Spleen (tissue), 11 donors: ENCODE measurements at regions not wholly inside any gene's neighbourhood (a gene's known extent, or its start where the extent isn't known, plus 50 kb on each side); places are given as distances from the start of the nearest gene placed in this dataset.

Source experiments
- DNase-seq: peaks from one replicate; pipeline ENCODE4 v3.0.0-alpha.2; 2020
- H3K27ac ChIP-seq, 8 donors: fragments of 200-600 bp; sonication (generic) in 7 of 8; 1 replicate in 4 of 8; 2 replicates in 4 of 8; pipeline versions ENCODE4 v1.5.0 to v1.8.0; 2016 to 2021; ENCODE audit warnings: inconsistent platforms in 4 of 8, mild to moderate bottlenecking in 4 of 8, moderate library complexity in 1 of 8
- H3K27me3 ChIP-seq, 7 donors: fragments of 200-600 bp; sonication (generic) in 6 of 7; replicated peaks in 1 of 7; 1 replicate in 4 of 7; 2 replicates in 3 of 7; pipeline versions ENCODE4 v1.5.0 to v1.8.0; 2016 to 2021; ENCODE audit warnings: inconsistent platforms in 3 of 7, mild to moderate bottlenecking in 1 of 7
- H3K36me3 ChIP-seq, 6 donors: fragments of 200-600 bp; sonication (generic) in 5 of 6; 1 replicate in 4 of 6; 2 replicates in 2 of 6; pipeline versions ENCODE4 v1.5.0 to v1.8.0; 2016 to 2021; ENCODE audit warnings: inconsistent platforms in 2 of 6
- H3K4me1 ChIP-seq, 6 donors: fragments of 200-600 bp; sonication (generic) in 5 of 6; 1 replicate in 3 of 6; 2 replicates in 3 of 6; pipeline versions ENCODE4 v1.5.0 to v1.8.0; 2016 to 2021; ENCODE audit warnings: inconsistent platforms in 3 of 6
- H3K4me3 ChIP-seq, 8 donors: fragments of 200-600 bp; sonication (generic) in 7 of 8; 1 replicate in 4 of 8; 2 replicates in 4 of 8; pipeline versions ENCODE4 v1.5.0 to v1.8.0; 2016 to 2021; ENCODE audit warnings: inconsistent platforms in 4 of 8, mild to moderate bottlenecking in 4 of 8, moderate library complexity in 2 of 8
- H3K9me3 ChIP-seq, 8 donors: fragments of 200-600 bp; sonication (generic) in 7 of 8; 1 replicate in 4 of 8; 2 replicates in 4 of 8; pipeline versions ENCODE4 v1.5.0 to v1.8.0; 2016 to 2021; ENCODE audit warnings: inconsistent platforms in 4 of 8
- POLR2A ChIP-seq, 3 donors: fragments of 450-650 bp; IDR thresholded peaks; one replicate each; pipeline ENCODE4 v1.5.1; 2017; ENCODE audit warnings: antibody characterized with exemption in 3 of 3, mild to moderate bottlenecking in 1 of 3
- POLR2AphosphoS5 ChIP-seq, 3 donors: sonication (generic); formaldehyde crosslinking; IDR thresholded peaks; one replicate each; pipeline ENCODE4 v1.5.1; 2017; ENCODE audit warnings: antibody characterized with exemption in 3 of 3
- WGBS, 5 donors: extraction: QIAGEN DNeasy Blood & Tissue Kit in 3 of 5; methylation state at CpG; one replicate each; pipeline versions ENCODE4 v1.1.5 to v1.1.7; 2013 to 2018; 5-methylcytosine and 5-hydroxymethylcytosine counted together
- intact Hi-C: fragments of 100-400 bp; cut with DNase I; formaldehyde crosslinking; loops from one replicate; pipeline ENCODE4 v1.15.0; 2023; ENCODE audit warnings: low total_unique reads
- TF ChIP-seq, protein P1 (sequence below), 11 experiments: fragments of 200-600 bp in 7 of 11; fragments of 450-650 bp in 4 of 11; sonication (generic) in 4 of 11; IDR thresholded peaks in 8 of 11; conservative IDR thresholded peaks in 3 of 11; 1 replicate in 7 of 11; 2 replicates in 4 of 11; pipeline versions ENCODE4 v1.4.0 to v1.8.0; 2016 to 2021; ENCODE audit warnings: antibody characterized with exemption in 11 of 11, inconsistent platforms in 4 of 11, mild to moderate bottlenecking in 1 of 11
- donor health status: healthy with polysubstance abuse.
- donor health status: DM: no; HTN: no; CAD: no; lungs with moderate emphysema.
- donor health status: DM: no; HTN: no; CAD: no.
- donor health status: Bipolar disorder and iron deficiency.
- donor health status: healthy.
- donor health status: DM: no; HTN: no; CAD: no.
- donor health status: DM: yes; HTN: yes; CAD: no.

DNA sequence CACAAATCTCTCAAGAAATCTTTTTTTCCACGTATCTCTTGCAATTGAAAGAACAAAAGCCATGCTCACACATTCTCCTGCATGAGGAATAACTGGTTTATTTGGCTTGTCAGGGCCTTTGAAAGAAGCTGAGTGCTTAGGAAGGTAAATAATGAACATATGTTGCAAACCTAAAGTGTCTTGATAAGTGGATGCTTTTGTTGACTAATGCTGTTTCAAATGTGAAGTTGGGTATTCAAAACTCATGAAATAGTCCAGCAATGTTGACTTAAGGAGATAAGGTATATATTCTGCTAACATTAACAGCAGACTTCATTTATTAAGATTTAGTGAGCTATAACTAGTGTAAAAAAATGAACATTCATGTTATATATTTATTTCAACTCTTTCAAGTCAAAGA lies 1792.7 kb upstream of the MIR17HG start:
- Histone ChIP-seq H3K4me1 (no peaks in the 10 kb centered on the region), H3K4me3 (no peak overlapping the region), H3K36me3 (no peaks in the 10 kb centered on the region), H3K27me3 (no peaks in the 10 kb centered on the region), H3K27ac (no peak overlapping the region), H3K9me3 (peaks cover 0 to 10% (median 4%) of the 10 kb centered on the region in 8 donors)
- intact Hi-C loops, result no loop called here
- 52 to 75% (median 62%) methylated on average over 1 of the region's 1 CpG for WGBS, 5 donors
- no peak for TF ChIP-seq POLR2A (IDR thresholded peaks at IDR 0.05)
- TF ChIP-seq POLR2AphosphoS5 (IDR thresholded peaks at IDR 0.05), result no peak
- TF ChIP-seq, protein P1, sequence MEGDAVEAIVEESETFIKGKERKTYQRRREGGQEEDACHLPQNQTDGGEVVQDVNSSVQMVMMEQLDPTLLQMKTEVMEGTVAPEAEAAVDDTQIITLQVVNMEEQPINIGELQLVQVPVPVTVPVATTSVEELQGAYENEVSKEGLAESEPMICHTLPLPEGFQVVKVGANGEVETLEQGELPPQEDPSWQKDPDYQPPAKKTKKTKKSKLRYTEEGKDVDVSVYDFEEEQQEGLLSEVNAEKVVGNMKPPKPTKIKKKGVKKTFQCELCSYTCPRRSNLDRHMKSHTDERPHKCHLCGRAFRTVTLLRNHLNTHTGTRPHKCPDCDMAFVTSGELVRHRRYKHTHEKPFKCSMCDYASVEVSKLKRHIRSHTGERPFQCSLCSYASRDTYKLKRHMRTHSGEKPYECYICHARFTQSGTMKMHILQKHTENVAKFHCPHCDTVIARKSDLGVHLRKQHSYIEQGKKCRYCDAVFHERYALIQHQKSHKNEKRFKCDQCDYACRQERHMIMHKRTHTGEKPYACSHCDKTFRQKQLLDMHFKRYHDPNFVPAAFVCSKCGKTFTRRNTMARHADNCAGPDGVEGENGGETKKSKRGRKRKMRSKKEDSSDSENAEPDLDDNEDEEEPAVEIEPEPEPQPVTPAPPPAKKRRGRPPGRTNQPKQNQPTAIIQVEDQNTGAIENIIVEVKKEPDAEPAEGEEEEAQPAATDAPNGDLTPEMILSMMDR (IDR thresholded peaks at IDR 0.05 in 8 of 11, conservative IDR thresholded peaks at IDR 0.05 in 3 of 11), result no peak
- no peak for DNase-seq

DNA sequence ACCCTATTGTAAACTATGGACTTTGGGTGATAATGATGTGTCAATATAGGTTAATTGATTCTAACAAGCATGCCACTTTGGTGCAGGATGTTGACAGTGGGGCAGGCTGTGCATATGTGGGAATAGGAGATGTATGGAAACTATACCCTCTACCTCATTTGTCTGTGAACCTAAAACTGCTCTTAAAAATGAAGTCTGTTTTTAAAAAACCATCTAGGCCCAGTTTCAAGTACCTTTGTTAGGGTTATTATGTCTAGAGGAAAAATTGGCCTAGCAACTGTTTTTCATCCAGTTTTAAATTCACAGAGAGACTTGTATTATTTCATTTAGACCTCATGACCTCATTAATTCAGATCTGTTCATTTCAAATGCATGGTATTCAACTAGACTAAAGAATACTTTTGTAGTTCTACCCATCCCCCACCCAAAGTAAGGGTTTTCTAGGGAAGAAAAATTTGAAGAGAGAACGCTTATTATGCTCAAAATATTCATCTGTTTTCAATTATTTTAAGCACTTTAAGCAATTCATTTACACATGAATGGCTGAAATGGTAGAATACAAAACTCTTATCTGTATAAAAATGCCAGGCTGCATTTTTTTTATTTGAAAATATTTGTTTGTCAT lies 1781.9 kb upstream of the MIR17HG start:
- intact Hi-C loops, result no loop called here
- no peaks in the 10 kb centered on the region for H3K4me1 ChIP-seq
- no peaks in the 10 kb centered on the region for H3K27me3 ChIP-seq
- no peak for DNase-seq
- no peaks in the 10 kb centered on the region for H3K36me3 ChIP-seq
- no peak overlapping the region for H3K4me3 ChIP-seq
- TF ChIP-seq POLR2A (IDR thresholded peaks at IDR 0.05) (no peak), POLR2AphosphoS5 (IDR thresholded peaks at IDR 0.05) (no peak)
- TF ChIP-seq, protein P1 (IDR thresholded peaks at IDR 0.05 in 8 of 11, conservative IDR thresholded peaks at IDR 0.05 in 3 of 11), result no peak
- 66 to 84% (median 72%) methylated on average over 1 of the region's 1 CpG for whole genome bisulfite sequencing, 5 donors
- peaks cover 0 to 4% (median 0%) of the 10 kb centered on the region in 8 donors for H3K9me3 ChIP-seq
- H3K27ac ChIP-seq, result no peak overlapping the region

DNA sequence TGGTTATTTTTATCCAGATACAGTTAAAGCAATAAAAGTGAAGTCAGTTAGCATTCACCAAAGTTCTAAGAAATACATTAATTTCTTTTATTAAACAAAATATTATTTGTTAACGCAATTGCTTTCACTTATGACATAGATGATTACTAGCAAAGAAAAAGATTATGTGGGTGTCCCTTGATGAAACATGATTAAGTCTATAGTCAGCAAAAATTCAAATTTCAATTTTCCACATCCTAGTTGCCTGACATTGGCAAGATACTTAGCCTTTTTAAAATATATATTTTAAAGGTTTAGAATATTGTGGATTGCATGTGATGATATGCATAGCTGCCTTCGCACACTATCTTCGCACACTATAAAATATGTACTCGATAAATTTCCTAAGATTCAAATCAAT lies 1780.5 kb upstream of the MIR17HG start:
- intact Hi-C loops, result no loop called here
- H3K9me3 ChIP-seq, result peaks cover 0 to 14% (median 2%) of the 10 kb centered on the region in 8 donors

DNA sequence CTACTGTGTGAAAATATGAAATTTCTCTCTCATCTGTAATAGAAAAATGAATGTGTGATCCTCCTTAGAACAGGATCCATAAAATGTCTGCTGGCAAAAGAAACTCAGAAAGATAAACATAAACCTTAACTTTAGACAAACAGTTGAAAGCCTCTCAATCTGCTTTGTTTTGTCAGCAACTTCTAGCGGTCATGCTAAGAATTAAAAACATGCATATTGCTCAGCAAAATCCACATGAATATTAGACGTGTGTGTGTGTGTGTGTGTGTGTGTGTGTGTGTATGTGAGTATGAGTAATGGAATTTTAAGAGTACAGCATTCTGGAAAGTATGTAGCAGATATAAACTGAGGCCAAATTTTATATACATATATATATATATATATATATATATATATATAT lies 1779.2 kb upstream of the MIR17HG start:
- no peak for DNase-seq
- Histone ChIP-seq H3K4me1 (no peaks in the 10 kb centered on the region), H3K4me3 (no peak overlapping the region), H3K9me3 (peaks cover 0 to 25% (median 5%) of the 10 kb centered on the region in 8 donors), H3K36me3 (no peaks in the 10 kb centered on the region), H3K27ac (no peak overlapping the region), H3K27me3 (no peaks in the 10 kb centered on the region)
- intact Hi-C loops, result no loop called here
- 78 to 86% (median 83%) methylated on average over 2 of the region's 2 CpGs for WGBS, 5 donors
- TF ChIP-seq, protein P1 (IDR thresholded peaks at IDR 0.05 in 8 of 11, conservative IDR thresholded peaks at IDR 0.05 in 3 of 11), result no peak
- TF ChIP-seq POLR2A (IDR thresholded peaks at IDR 0.05), result no peak

More for the DNA sequence above, 1780.5 kb upstream of the MIR17HG start:
- 81 to 96% (median 94%) methylated on average over 4 of the region's 4 CpGs for WGBS, 5 donors
- Histone ChIP-seq H3K36me3 (no peaks in the 10 kb centered on the region), H3K27me3 (no peaks in the 10 kb centered on the region), H3K27ac (no peak overlapping the region), H3K4me3 (no peak overlapping the region), H3K4me1 (no peaks in the 10 kb centered on the region)
- no peak for TF ChIP-seq POLR2A (IDR thresholded peaks at IDR 0.05)
- TF ChIP-seq, protein P1 (IDR thresholded peaks at IDR 0.05 in 8 of 11, conservative IDR thresholded peaks at IDR 0.05 in 3 of 11), result no peak
- no peak for TF ChIP-seq POLR2AphosphoS5 (IDR thresholded peaks at IDR 0.05)
- no peak for DNase-seq
